DND-41 (cell line): ENCODE measurements at regions not wholly inside any gene's neighbourhood (a gene's known extent, or its start where the extent isn't known, plus 50 kb on each side); places are given as distances from the start of the nearest gene placed in this dataset.
A peak's percentile ranks its signal among the peaks of the same experiment; 100 is the strongest.

Source experiments
- ATAC-seq: fragments of 200-7000 bp; cut with Tn5 transposase; 3 replicates; pipeline ENCODE4 v1.9.1; 2021; ENCODE audit warnings: low read depth; ENCODE audit not compliant: insufficient read depth
- DNase-seq: peaks from one replicate; pipeline ENCODE4 v3.0.0-alpha.2; 2020
- H2AFZ ChIP-seq: 2 replicates; pipeline ENCODE4 v1.6.0; 2012; ENCODE audit warnings: low read depth, low read length
- H3K27ac ChIP-seq: 2 replicates; pipeline ENCODE4 v1.5.1; 2012; ENCODE audit warnings: low read length, inconsistent platforms
- H3K27me3 ChIP-seq: fragments of 200-600 bp; sonication (generic); 2 replicates; pipeline ENCODE4 v1.6.0; 2012; ENCODE audit warnings: low read length, mild to moderate bottlenecking, inconsistent platforms; ENCODE audit not compliant: insufficient read depth, poor library complexity
- H3K36me3 ChIP-seq: 2 replicates; pipeline ENCODE4 v1.5.1; 2012; ENCODE audit warnings: low read length, inconsistent platforms; ENCODE audit not compliant: insufficient read depth
- H3K4me1 ChIP-seq: 2 replicates; pipeline ENCODE4 v1.5.1; 2012; ENCODE audit warnings: mild to moderate bottlenecking, low read length; ENCODE audit not compliant: insufficient read depth
- H3K4me2 ChIP-seq: 2 replicates; pipeline ENCODE4 v1.6.0; 2012; ENCODE audit warnings: mild to moderate bottlenecking, moderate library complexity, low read length, inconsistent platforms; ENCODE audit not compliant: insufficient read depth
- H3K4me3 ChIP-seq, 2 experiments: fragments of 200-600 bp in 1 of 2; shearing (Covaris generic) in 1 of 2; 2 replicates each; pipeline ENCODE4 v1.5.1; 2012 to 2016; ENCODE audit warnings: inconsistent platforms in 2 of 2, low read length in 2 of 2, mild to moderate bottlenecking in 2 of 2, low read depth in 1 of 2, moderate library complexity in 1 of 2
- H3K79me2 ChIP-seq: 2 replicates; pipeline ENCODE4 v1.6.0; 2012; ENCODE audit warnings: low read length, inconsistent platforms; ENCODE audit not compliant: insufficient read depth
- H3K9ac ChIP-seq: 2 replicates; pipeline ENCODE4 v1.6.0; 2012; ENCODE audit warnings: low read depth, mild to moderate bottlenecking, inconsistent platforms, low read length, moderate library complexity
- H3K9me3 ChIP-seq: 2 replicates; pipeline ENCODE4 v1.5.1; 2012; ENCODE audit warnings: low read length, moderate library complexity, mild to moderate bottlenecking, inconsistent platforms; ENCODE audit not compliant: insufficient read depth, severe bottlenecking
- H4K20me1 ChIP-seq: 2 replicates; pipeline ENCODE4 v1.6.0; 2012; ENCODE audit warnings: low read length; ENCODE audit not compliant: insufficient read depth
- CTCF ChIP-seq: IDR thresholded peaks from 2 replicates; pipeline ENCODE4 v1.5.1; 2012; ENCODE audit warnings: borderline replicate concordance, low read length, moderate library complexity, mild to moderate bottlenecking; ENCODE audit not compliant: poor library complexity, severe bottlenecking; ENCODE audit errors: extremely low read depth
- EZH2 ChIP-seq: IDR thresholded peaks from 3 replicates; pipeline ENCODE4 v1.6.1; 2012; ENCODE audit warnings: borderline replicate concordance, low read depth, mild to moderate bottlenecking, moderate library complexity, low read length, inconsistent platforms; ENCODE audit not compliant: severe bottlenecking

- no peak for ATAC-seq
- no peaks in the 10 kb centered on the region for H3K4me1 ChIP-seq
- TF ChIP-seq EZH2 (no peak), CTCF (no peak)
- H2AFZ ChIP-seq, result no peak overlapping the region
- H3K36me3 ChIP-seq, result no peaks in the 10 kb centered on the region
- H3K27ac ChIP-seq, result no peak overlapping the region
- H3K4me3 ChIP-seq, result no peak overlapping the region
- H3K9me3 ChIP-seq, result no peaks in the 10 kb centered on the region
- no peaks in the 10 kb centered on the region for H3K27me3 ChIP-seq
- no peak overlapping the region for H3K4me2 ChIP-seq
- no peak overlapping the region for H3K9ac ChIP-seq
- no peak for DNase-seq
- no peaks in the 10 kb centered on the region for H3K79me2 ChIP-seq
- H4K20me1 ChIP-seq, result no peaks in the 10 kb centered on the region
Observed at GRCh38 chr6:93727447-93727846, 308.1 kb upstream of the EPHA7 start.

GRCh38 chr6:93721386-93722048 is 302.2 kb upstream of the EPHA7 start:
- no peak for ATAC-seq
- Histone ChIP-seq H3K79me2 (no peaks in the 10 kb centered on the region), H3K27me3 (no peaks in the 10 kb centered on the region), H3K4me3 (no peak overlapping the region), H4K20me1 (no peaks in the 10 kb centered on the region), H3K36me3 (no peaks in the 10 kb centered on the region), H3K9me3 (no peaks in the 10 kb centered on the region), H3K27ac (no peak overlapping the region), H3K9ac (no peak overlapping the region), H2AFZ (no peak overlapping the region), H3K4me1 (no peaks in the 10 kb centered on the region), H3K4me2 (no peak overlapping the region)
- TF ChIP-seq CTCF, result peak; percentile 4
- TF ChIP-seq EZH2, result no peak
- no peak for DNase-seq

- Histone ChIP-seq H3K9me3 (peaks cover 2% of the 10 kb centered on the region), H3K4me1 (no peaks in the 10 kb centered on the region), H3K79me2 (no peaks in the 10 kb centered on the region), H4K20me1 (no peaks in the 10 kb centered on the region), H2AFZ (no peak overlapping the region), H3K36me3 (no peaks in the 10 kb centered on the region), H3K27me3 (no peaks in the 10 kb centered on the region), H3K27ac (no peak overlapping the region), H3K4me2 (no peak overlapping the region), H3K9ac (no peak overlapping the region), H3K4me3 (no peak overlapping the region)
- ATAC-seq (no peak), DNase-seq (no peak)
- TF ChIP-seq CTCF (no peak), EZH2 (no peak)
Observed at GRCh38 chr6:93713974-93714373, 294.6 kb upstream of the EPHA7 start.

- Histone ChIP-seq H3K79me2 (no peaks in the 10 kb centered on the region), H3K4me1 (no peaks in the 10 kb centered on the region), H3K36me3 (no peaks in the 10 kb centered on the region), H3K9me3 (peaks cover 7% of the 10 kb centered on the region), H3K4me3 (no peak overlapping the region), H3K9ac (no peak overlapping the region), H3K27me3 (no peaks in the 10 kb centered on the region), H2AFZ (no peak overlapping the region), H3K27ac (no peak overlapping the region), H4K20me1 (no peaks in the 10 kb centered on the region), H3K4me2 (no peak overlapping the region)
- ATAC-seq (no peak), DNase-seq (no peak)
- TF ChIP-seq EZH2, result no peak
Observed at GRCh38 chr6:93703431-93703830, 284.1 kb upstream of the EPHA7 start.
